ENCODE measurements at regions not wholly inside any gene's neighbourhood (a gene's known extent, or its start where the extent isn't known, plus 50 kb on each side); places are given as distances from the start of the nearest gene placed in this dataset.

- H3K27me3 Mint-ChIP-seq (ENCODE audit: low read depth): no peaks in the 10 kb centered on the region
Measured at GRCh38 chr13:106133025-106133424, 402.4 kb downstream of the EFNB2 start.

GRCh38 chr13:106132216-106132615, 403.2 kb downstream of the EFNB2 start:
- Mint-ChIP-seq H3K27ac (ENCODE audit: unreplicated experiment) (peak overlapping the region; percentile 55), H3K4me1 (ENCODE audit: low read depth) (peaks cover 27% of the 10 kb centered on the region), H3K27me3 (ENCODE audit: low read depth) (no peaks in the 10 kb centered on the region), H3K4me3 (ENCODE audit: unreplicated experiment) (no peak overlapping the region), H3K9me3 (ENCODE audit: low read depth) (peaks cover 15% of the 10 kb centered on the region), H3K36me3 (ENCODE audit: low read depth) (peaks cover 6% of the 10 kb centered on the region)
- peak; percentile 7 for TF ChIP-seq CTCF (IDR thresholded peaks at IDR 0.05)
- DNase-seq (ENCODE audit: low spot score): no peak

More at GRCh38 chr13:106133025-106133424, 402.4 kb downstream of the EFNB2 start:
- peaks cover 27% of the 10 kb centered on the region for H3K4me1 Mint-ChIP-seq (ENCODE audit: low read depth)
- no peak overlapping the region for H3K4me3 Mint-ChIP-seq (ENCODE audit: unreplicated experiment)
- peaks cover 6% of the 10 kb centered on the region for H3K36me3 Mint-ChIP-seq (ENCODE audit: low read depth)
- DNase-seq (ENCODE audit: low spot score): no peak
- H3K27ac Mint-ChIP-seq (ENCODE audit: unreplicated experiment): peak overlapping the region; percentile 76
- TF ChIP-seq CTCF (IDR thresholded peaks at IDR 0.05): peak; percentile 53
- peaks cover 15% of the 10 kb centered on the region for H3K9me3 Mint-ChIP-seq (ENCODE audit: low read depth)

- Mint-ChIP-seq H3K9me3 (ENCODE audit: low read depth) (peaks cover 15% of the 10 kb centered on the region), H3K27me3 (ENCODE audit: low read depth) (no peaks in the 10 kb centered on the region), H3K27ac (ENCODE audit: unreplicated experiment) (no peak overlapping the region), H3K4me1 (ENCODE audit: low read depth) (peaks cover 27% of the 10 kb centered on the region), H3K4me3 (ENCODE audit: unreplicated experiment) (no peak overlapping the region), H3K36me3 (ENCODE audit: low read depth) (peaks cover 6% of the 10 kb centered on the region)
- DNase-seq (ENCODE audit: low spot score): no peak
- no peak for TF ChIP-seq CTCF (IDR thresholded peaks at IDR 0.05)
Measured at GRCh38 chr13:106129993-106130392, 405.5 kb downstream of the EFNB2 start.

GRCh38 chr13:106129273-106129672, 406.2 kb downstream of the EFNB2 start:
- TF ChIP-seq CTCF (IDR thresholded peaks at IDR 0.05): no peak
- Mint-ChIP-seq H3K36me3 (ENCODE audit: low read depth) (peaks cover 6% of the 10 kb centered on the region), H3K4me1 (ENCODE audit: low read depth) (peaks cover 27% of the 10 kb centered on the region), H3K27me3 (ENCODE audit: low read depth) (no peaks in the 10 kb centered on the region), H3K27ac (ENCODE audit: unreplicated experiment) (no peak overlapping the region), H3K4me3 (ENCODE audit: unreplicated experiment) (no peak overlapping the region), H3K9me3 (ENCODE audit: low read depth) (peaks cover 15% of the 10 kb centered on the region)
- DNase-seq (ENCODE audit: low spot score): no peak

- no peak for TF ChIP-seq CTCF (IDR thresholded peaks at IDR 0.05)
- H3K36me3 Mint-ChIP-seq (ENCODE audit: low read depth): no peaks in the 10 kb centered on the region
- H3K4me3 Mint-ChIP-seq (ENCODE audit: unreplicated experiment): no peak overlapping the region
- no peak overlapping the region for H3K27ac Mint-ChIP-seq (ENCODE audit: unreplicated experiment)
- H3K27me3 Mint-ChIP-seq (ENCODE audit: low read depth): no peaks in the 10 kb centered on the region
- peaks cover 12% of the 10 kb centered on the region for H3K4me1 Mint-ChIP-seq (ENCODE audit: low read depth)
- DNase-seq (ENCODE audit: low spot score): no peak
- no peaks in the 10 kb centered on the region for H3K9me3 Mint-ChIP-seq (ENCODE audit: low read depth)
Measured at GRCh38 chr13:106122234-106122633, 413.2 kb downstream of the EFNB2 start.

Data from chondrocyte (in vitro differentiated cells).